ENCODE measurements at regions not wholly inside any gene's neighbourhood (a gene's known extent, or its start where the extent isn't known, plus 50 kb on each side); places are given as distances from the start of the nearest gene placed in this dataset.

GRCh38 chr6:84504025-84504424 is 260.4 kb downstream of the TBX18 start:
- TF ChIP-seq CTCF (IDR thresholded peaks at IDR 0.05; ENCODE audit: insufficient read depth, low read depth, low read length) = no peak
- H3K4me3 ChIP-seq (ENCODE audit: low read depth, low read length) = no peak overlapping the region
- no peak for DNase-seq (ENCODE audit: low read depth)

GRCh38 chr6:84501315-84501714 is 263.1 kb downstream of the TBX18 start:
- DNase-seq (ENCODE audit: low read depth) = no peak
- no peak overlapping the region for H3K4me3 ChIP-seq (ENCODE audit: low read depth, low read length)
- TF ChIP-seq CTCF (IDR thresholded peaks at IDR 0.05; ENCODE audit: insufficient read depth, low read depth, low read length) = no peak

- TF ChIP-seq CTCF (IDR thresholded peaks at IDR 0.05; ENCODE audit: insufficient read depth, low read depth, low read length) = no peak
- DNase-seq (ENCODE audit: low read depth) = no peak
- H3K4me3 ChIP-seq (ENCODE audit: low read depth, low read length) = no peak overlapping the region
These were observed 263.7 kb downstream of the TBX18 start for GRCh38 chr6:84500726-84501125.

GRCh38 chr6:84498905-84499304 is 265.5 kb downstream of the TBX18 start:
- TF ChIP-seq CTCF (IDR thresholded peaks at IDR 0.05; ENCODE audit: insufficient read depth, low read depth, low read length) = no peak
- H3K4me3 ChIP-seq (ENCODE audit: low read depth, low read length) = no peak overlapping the region
- DNase-seq (ENCODE audit: low read depth) = no peak

GRCh38 chr6:84492241-84493165 is 265.1 kb upstream of the CEP162 start:
- no peak for DNase-seq (ENCODE audit: low read depth)
- H3K4me3 ChIP-seq (ENCODE audit: low read depth, low read length) = no peak overlapping the region
- TF ChIP-seq CTCF (IDR thresholded peaks at IDR 0.05; ENCODE audit: insufficient read depth, low read depth, low read length) = no peak

- no peak overlapping the region for H3K4me3 ChIP-seq (ENCODE audit: low read depth, low read length)
- DNase-seq (ENCODE audit: low read depth) = no peak
- no peak for TF ChIP-seq CTCF (IDR thresholded peaks at IDR 0.05; ENCODE audit: insufficient read depth, low read depth, low read length)
These were observed 262.2 kb upstream of the CEP162 start for GRCh38 chr6:84489598-84489997.
